ENCODE measurements at regions not wholly inside any gene's neighbourhood (a gene's known extent, or its start where the extent isn't known, plus 50 kb on each side); places are given as distances from the start of the nearest gene placed in this dataset.
A peak's percentile ranks its signal among the peaks of the same experiment; 100 is the strongest.

DNA sequence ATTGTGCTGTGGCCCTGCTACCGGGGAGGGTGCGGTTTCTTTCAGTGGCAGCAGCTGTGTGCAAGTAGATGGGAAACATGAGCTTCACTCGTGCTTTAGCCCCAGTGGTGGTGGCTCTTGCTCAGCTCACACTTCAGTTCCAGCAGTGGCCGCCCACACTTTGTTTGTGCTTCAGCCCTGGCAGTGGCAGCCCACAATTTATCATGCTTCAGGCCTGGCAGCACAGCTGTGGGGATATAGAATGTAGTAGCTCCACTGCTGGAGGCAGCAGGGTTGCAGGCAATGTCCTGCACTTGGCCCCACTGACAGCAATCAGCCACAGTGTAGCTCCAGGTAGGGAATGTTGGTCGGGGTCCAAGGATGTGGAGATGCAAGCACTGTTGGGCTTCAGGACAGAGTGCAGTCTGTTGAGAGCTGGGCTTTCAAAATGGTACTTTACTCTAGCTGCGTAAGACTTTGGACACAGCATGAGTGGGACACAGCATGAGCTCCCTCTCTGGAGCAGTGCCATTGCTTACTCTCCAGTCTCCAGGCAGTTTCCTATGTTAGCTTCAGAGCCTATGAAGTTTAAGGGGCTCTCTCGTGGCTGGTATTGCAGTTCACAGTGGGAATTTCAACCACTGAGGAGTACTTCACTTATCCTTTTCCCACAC is 413.1 kb downstream of the PDGFC start:
- intact Hi-C loops (cut with micrococcal nuclease), result no loop called here
- TF ChIP-seq CEBPB (IDR thresholded peaks at IDR 0.05; ENCODE audit: low read depth, low read length) (no peak), MXI1 (IDR thresholded peaks at IDR 0.05; ENCODE audit: borderline replicate concordance, low read depth, low read length) (no peak), SMC3 (IDR thresholded peaks at IDR 0.05; ENCODE audit: low read depth, low read length) (no peak), MAFK (IDR thresholded peaks at IDR 0.05; ENCODE audit: low read depth, low read length) (no peak), FOS (IDR thresholded peaks at IDR 0.05; ENCODE audit: low read depth, low read length) (no peak), POLR2A (IDR thresholded peaks at IDR 0.05; ENCODE audit: low read depth, low read length) (no peak), CHD1 (IDR thresholded peaks at IDR 0.05; ENCODE audit: low read depth, low read length) (no peak), BHLHE40 (IDR thresholded peaks at IDR 0.05; ENCODE audit: low read depth, low read length) (no peak), MAZ (IDR thresholded peaks at IDR 0.05; ENCODE audit: borderline replicate concordance, low read depth, low read length) (no peak), RFX5 (IDR thresholded peaks at IDR 0.05; ENCODE audit: low read depth, low read length) (no peak), RAD21 (IDR thresholded peaks at IDR 0.05; ENCODE audit: low read length) (no peak), RCOR1 (IDR thresholded peaks at IDR 0.05; ENCODE audit: insufficient replicate concordance, low read length) (no peak)
- TF ChIP-seq, protein P1, sequence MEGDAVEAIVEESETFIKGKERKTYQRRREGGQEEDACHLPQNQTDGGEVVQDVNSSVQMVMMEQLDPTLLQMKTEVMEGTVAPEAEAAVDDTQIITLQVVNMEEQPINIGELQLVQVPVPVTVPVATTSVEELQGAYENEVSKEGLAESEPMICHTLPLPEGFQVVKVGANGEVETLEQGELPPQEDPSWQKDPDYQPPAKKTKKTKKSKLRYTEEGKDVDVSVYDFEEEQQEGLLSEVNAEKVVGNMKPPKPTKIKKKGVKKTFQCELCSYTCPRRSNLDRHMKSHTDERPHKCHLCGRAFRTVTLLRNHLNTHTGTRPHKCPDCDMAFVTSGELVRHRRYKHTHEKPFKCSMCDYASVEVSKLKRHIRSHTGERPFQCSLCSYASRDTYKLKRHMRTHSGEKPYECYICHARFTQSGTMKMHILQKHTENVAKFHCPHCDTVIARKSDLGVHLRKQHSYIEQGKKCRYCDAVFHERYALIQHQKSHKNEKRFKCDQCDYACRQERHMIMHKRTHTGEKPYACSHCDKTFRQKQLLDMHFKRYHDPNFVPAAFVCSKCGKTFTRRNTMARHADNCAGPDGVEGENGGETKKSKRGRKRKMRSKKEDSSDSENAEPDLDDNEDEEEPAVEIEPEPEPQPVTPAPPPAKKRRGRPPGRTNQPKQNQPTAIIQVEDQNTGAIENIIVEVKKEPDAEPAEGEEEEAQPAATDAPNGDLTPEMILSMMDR (conservative IDR thresholded peaks at IDR 0.05; ENCODE audit: low read depth, low read length), result no peak
- TF ChIP-seq, protein P2, sequence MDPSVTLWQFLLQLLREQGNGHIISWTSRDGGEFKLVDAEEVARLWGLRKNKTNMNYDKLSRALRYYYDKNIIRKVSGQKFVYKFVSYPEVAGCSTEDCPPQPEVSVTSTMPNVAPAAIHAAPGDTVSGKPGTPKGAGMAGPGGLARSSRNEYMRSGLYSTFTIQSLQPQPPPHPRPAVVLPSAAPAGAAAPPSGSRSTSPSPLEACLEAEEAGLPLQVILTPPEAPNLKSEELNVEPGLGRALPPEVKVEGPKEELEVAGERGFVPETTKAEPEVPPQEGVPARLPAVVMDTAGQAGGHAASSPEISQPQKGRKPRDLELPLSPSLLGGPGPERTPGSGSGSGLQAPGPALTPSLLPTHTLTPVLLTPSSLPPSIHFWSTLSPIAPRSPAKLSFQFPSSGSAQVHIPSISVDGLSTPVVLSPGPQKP (IDR thresholded peaks at IDR 0.05; ENCODE audit: borderline replicate concordance, low read depth, low read length), result no peak
- TF ChIP-seq, protein P3, sequence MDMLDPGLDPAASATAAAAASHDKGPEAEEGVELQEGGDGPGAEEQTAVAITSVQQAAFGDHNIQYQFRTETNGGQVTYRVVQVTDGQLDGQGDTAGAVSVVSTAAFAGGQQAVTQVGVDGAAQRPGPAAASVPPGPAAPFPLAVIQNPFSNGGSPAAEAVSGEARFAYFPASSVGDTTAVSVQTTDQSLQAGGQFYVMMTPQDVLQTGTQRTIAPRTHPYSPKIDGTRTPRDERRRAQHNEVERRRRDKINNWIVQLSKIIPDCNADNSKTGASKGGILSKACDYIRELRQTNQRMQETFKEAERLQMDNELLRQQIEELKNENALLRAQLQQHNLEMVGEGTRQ (IDR thresholded peaks at IDR 0.05; ENCODE audit: low read depth, low read length), result no peak

More for the DNA sequence above, 413.1 kb downstream of the PDGFC start:
- no peak overlapping the region; the same call in none of the 2 replicates for H3K4me2 ChIP-seq (ENCODE audit: low read depth, low read length)
- dilution Hi-C loops (cut with HindIII; ENCODE audit: low sequenced_read_pairs, unreplicated experiment), result no loop called here
- peak overlapping the region; percentile 59 for H3K23ac ChIP-seq (ENCODE audit: low read depth, low read length)
- H4K8ac ChIP-seq (ENCODE audit: low read depth in 2 of 2, low read length in 2 of 2), result peak overlapping the region; percentile 12 to 72; a peak in 2 of 4 replicates
- peaks cover 8% of the 10 kb centered on the region for H3K4me1 ChIP-seq (ENCODE audit: control insufficient read depth, insufficient read depth, low read length)
- H2BK5ac ChIP-seq (ENCODE audit: low read depth, low read length, poor library complexity, severe bottlenecking), result no peak overlapping the region
- ATAC-seq (ENCODE audit: low read depth) (peak; percentile 76), DNase-seq (peak; percentile 35)
- BruUV-seq (replicated peaks), result no TSS peak
- no peaks in the 10 kb centered on the region for H3K27me3 ChIP-seq (ENCODE audit: control insufficient read depth, insufficient read depth, low read length)
- H3K56ac ChIP-seq (ENCODE audit: extremely low read depth, insufficient read depth, low read length), result no peak overlapping the region
- H4K91ac ChIP-seq (ENCODE audit: insufficient read depth, low read depth, low read length), result peak overlapping the region; percentile 45; the same call in 1 of the 2 replicates
- peak overlapping the region; percentile 6; the same call in 1 of the 2 replicates for H4K5ac ChIP-seq (ENCODE audit: low read depth, low read length)
- peaks cover 3% of the 10 kb centered on the region; the same call in 1 of the 2 replicates for H3K9me3 ChIP-seq (ENCODE audit: control insufficient read depth, insufficient read depth, low read length)
- CTCF ChIA-PET, result interaction anchor here (0.6 kb wide), 2 partner anchors 14 to 494 kb away, joined by 3 read pairs; no protein-coding TSS in a partner anchor
- H3K4ac ChIP-seq (ENCODE audit: low read depth, low read length), result peak overlapping the region; percentile 65
- WGBS, 2 experiments (ENCODE audit: extremely low coverage in 2 of 2, insufficient read length in 1 of 2), result 53% methylated on average over 5 of the region's 7 CpGs; no CpG with 5 or more reads in 1 of the 2 experiments
- no peak overlapping the region for H3K9ac ChIP-seq (ENCODE audit: low read depth, low read length)
- H3K18ac ChIP-seq (ENCODE audit: low read depth, low read length), result peak overlapping the region; percentile 45
- peak overlapping the region; percentile 75 for H3K14ac ChIP-seq (replicated peaks; ENCODE audit: low read depth, low read length)
- no peak overlapping the region for H3K4me3 ChIP-seq (ENCODE audit: insufficient read depth, low read depth, low read length)
- POLR2A ChIA-PET (ENCODE audit: unreplicated experiment), result no interaction called here
- H2AK5ac ChIP-seq (ENCODE audit: low read depth, low read length), result peak overlapping the region; percentile 42; the same call in 1 of the 2 replicates
- H2BK15ac ChIP-seq (ENCODE audit: low read depth, low read length), result peak overlapping the region; percentile 30; the same call in 2 of the 3 replicates
- peaks cover 14% of the 10 kb centered on the region for H3K9me1 ChIP-seq (ENCODE audit: insufficient read depth, low read length)
- peak overlapping the region; percentile 46 for H2AK9ac ChIP-seq (replicated peaks; ENCODE audit: low read depth, low read length, poor library complexity)
- H2BK20ac ChIP-seq (ENCODE audit: low read depth, low read length), result peak overlapping the region; percentile 74
- in situ Hi-C loops (cut with MboI; ENCODE audit: low sequenced_read_pairs), result no loop called here
- H4K20me1 ChIP-seq (ENCODE audit: insufficient read depth, low read length), result no peaks in the 10 kb centered on the region
- peak overlapping the region; percentile 79 for H2BK120ac ChIP-seq (ENCODE audit: low read depth, low read length)
- no peaks in the 10 kb centered on the region for H3K36me3 ChIP-seq (ENCODE audit: control insufficient read depth, insufficient read depth, low read length)
- no peaks in the 10 kb centered on the region for H3K79me1 ChIP-seq (ENCODE audit: low read depth in 1 of 2, low read length in 2 of 2)
- H3K27ac ChIP-seq (ENCODE audit: insufficient read depth, low read length), result no peak overlapping the region
- peak overlapping the region; percentile 70 for H2AFZ ChIP-seq (replicated peaks; ENCODE audit: low read length, poor library complexity)
